ENCODE measurements at regions not wholly inside any gene's neighbourhood (a gene's known extent, or its start where the extent isn't known, plus 50 kb on each side); places are given as distances from the start of the nearest gene placed in this dataset.
A peak's percentile ranks its signal among the peaks of the same experiment; 100 is the strongest.
"Not testable (repeated sequence)": the region's sequence is repeated elsewhere in the genome, so short reads cannot be mapped to it uniquely, and the experiment has no call there.

DNA sequence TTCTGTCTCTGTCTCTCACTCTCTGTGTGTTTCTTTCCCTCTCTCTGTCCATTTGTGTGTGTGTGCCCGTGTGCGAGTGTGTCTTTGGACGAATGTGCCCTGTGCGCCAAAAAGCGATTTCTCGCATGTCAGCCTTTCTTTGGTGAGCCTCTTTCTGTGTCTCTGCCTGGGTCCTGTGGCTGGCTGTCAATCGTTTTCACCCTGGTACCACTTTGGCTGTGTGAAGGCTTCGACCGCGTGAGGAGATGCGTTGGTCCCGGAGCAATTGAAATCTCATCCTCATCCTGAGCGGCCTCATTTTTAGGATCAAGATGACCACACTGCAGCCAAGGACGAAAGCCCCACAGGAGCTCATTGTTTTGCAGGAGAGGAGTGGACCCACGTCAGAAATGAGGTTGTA, 288.9 kb upstream of the ZNF337 start:
- DNase-seq = no peak

DNA sequence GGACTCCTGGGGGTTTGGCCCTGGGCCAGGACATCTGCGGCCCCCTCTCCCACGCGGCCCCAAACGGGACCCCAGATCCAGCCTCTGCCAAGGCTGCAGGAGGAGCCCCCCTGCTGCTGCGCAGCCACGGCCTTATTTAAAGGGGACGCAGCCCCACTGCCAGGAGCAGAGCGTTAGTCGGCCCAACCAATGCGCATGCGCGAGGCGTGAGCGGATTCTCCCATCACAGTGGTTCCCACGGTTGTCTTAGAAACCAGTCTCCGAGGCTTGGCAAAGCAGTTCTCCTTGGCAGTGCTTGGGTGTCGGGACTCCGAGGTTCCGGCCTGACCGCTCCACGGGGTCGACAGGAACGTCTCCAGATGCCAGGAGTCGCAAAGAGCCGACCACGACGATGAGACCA, 288.3 kb upstream of the ZNF337 start:
- DNase-seq = no peak

DNA sequence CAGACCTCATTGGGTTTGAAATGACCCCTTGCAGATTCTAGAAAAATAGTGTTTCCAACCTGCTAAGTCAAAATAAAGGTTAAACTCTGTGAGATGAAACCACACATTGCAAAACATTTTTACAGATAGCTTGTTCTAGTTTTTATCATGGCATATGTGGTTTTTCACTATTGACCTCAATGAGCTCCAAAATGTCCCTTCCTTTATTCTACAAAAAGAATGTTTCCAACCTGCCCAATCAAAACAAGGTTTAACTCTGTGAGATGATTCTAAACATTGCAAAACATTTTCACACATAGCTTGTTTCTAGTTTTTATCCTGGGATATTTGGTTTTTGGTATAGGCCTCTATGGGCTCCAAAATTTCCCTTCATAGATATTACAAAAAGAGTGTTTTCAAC, 286.0 kb upstream of the ZNF337 start:
- not testable (repeated sequence) for DNase-seq

DNA sequence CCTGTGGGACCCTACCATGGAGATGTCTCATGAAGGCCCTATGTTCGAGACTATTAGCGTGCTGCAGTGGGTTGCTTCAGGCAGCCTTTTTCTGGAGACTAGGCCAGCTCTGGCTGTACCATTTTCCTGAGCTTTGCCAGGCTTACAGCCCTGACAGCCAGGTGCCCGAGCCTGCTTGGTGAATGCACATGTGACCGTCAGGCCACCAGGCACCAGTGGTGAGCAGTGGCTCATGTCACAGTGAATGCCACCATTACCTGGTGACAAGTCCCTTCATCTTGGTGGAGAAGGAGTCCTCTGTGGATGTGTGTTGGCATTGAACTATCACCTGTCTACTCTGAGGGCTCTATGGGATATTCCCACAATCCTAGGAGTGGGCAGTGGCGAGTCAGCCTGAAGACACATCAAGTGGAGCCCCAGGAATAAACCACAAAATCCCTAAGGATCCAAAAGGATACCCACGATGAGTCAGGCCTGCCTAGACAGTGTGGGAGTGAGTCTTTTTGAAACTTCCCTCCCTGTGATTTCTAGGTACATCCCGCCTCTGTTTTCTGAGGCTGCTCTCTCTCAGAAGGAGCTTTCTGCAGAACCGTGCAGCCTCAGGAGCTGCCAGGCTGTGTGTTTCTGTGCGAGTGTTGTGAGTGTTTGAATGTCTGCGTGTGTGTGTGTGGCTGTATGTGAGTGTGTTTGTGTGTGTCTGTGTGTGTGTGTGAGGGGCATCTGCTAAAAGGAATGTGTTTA, 282.0 kb upstream of the ZNF337 start:
- not testable (repeated sequence) for DNase-seq

DNA sequence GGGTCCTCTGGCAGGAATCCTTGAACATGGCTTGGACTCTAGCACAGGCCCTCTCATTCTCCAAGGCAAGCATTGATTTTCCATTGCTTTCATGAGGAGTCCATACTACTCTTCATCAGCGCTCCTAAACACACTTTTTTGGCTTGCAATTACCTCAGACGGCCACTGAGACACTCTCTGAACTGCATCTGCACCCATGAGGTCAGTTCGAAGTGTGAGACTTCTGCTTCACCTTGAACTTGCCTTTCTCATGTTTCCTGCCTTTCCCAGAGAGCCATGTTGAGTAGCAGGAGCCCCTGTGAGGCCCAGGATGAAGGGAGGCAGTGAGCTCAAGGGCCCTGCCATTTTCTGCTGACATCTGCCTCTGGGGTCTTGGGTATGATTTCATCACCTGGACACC, 279.2 kb upstream of the ZNF337 start:
- DNase-seq = not testable (repeated sequence)

DNA sequence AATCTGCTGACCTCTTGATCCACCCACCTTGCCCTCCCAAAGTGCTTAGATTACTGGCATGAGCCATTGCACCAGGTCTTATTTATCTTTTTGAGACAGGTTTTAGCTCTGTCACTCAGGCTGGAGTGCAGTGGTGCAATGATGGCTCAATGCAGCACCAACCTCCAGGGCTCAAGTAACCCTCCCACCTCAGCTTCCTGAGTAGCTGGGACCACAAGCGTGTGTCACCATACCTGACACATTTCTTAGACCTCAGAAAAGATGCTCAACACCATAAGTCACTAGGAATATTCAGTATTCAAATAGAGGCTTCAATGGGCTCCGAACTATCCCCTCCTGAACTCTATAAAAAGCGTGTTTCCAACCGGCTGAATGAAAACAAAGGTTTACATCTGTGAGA, 268.6 kb upstream of the ZNF337 start:
- DNase-seq = not testable (repeated sequence)

DNA sequence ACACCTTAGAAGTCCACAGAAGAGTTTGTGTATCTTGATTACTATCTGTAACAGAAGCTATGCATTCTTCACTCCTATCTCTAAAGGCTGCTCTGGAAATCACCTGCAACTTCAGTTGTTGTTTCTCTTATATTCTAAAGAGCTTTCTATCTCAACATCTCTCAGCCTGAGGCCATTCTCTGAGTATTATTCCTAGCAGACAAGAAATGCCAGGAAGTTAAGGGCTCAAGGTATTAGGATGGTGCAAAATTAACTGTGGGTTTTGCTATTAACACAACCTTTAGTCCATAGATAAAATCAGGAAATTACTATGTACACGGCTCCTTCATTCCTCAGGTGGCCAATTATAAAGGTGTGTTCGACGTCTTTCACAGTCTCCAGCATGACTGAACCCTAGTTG, 257.2 kb upstream of the ZNF337 start:
- DNase-seq = not testable (repeated sequence)

DNA sequence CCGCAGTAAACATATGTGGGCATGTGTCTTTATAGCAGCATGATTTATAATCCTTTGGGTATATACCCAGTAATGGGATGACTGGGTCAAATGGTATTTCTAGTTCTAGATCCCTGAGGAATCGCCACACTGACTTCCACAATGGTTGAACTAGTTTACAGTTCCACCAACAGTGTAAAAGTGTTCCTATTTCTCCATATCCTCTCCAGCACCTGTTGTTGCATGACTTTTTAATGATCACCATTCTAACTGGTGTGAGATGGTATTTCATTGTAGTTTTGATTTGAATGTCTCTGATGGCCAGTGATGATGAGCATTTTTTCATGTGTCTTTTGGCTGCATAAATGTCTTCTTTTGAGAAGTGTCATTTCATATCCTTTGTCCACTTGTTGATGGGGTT, 238.6 kb upstream of the ZNF337 start:
- DNase-seq = not testable (repeated sequence)

DNA sequence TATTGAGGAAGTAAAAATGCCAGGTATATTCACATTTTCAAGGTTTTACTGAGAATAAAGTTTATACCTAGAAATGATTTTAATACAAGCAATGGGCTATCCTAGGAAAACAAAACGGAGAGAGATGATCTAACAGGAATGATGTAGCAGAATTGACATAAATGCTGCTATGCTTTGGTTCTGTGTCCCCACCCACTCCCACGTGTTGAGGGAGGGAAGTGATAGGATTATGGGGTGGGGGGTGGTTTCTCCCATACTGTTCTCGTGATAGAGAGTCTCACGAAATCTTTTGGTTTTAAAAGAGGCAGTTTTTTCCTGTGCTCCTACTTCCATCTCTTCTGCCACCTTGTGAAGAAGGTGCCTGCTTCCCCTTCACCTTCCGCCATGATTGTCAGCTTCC, 236.2 kb upstream of the ZNF337 start:
- not testable (repeated sequence) for DNase-seq

DNA sequence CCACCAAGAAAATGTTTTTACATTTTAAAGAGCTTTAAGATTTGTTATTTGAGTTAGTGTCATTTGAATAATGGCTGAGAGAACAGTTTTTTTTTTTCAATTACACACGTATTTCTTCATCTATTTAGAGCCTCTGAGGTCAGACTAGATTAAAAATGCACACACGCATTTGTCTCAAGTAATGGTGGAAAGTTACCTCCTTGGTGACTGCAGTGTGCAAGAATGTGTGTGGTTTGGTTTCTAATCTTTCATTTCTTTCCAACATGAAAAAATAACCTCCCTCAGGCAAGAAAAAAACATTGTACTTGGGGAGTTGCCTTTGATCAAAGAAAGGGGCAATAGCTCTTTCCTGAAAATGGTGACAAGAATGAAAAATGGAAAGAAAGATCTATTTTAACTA, 235.5 kb upstream of the ZNF337 start:
- not testable (repeated sequence) for DNase-seq

DNA sequence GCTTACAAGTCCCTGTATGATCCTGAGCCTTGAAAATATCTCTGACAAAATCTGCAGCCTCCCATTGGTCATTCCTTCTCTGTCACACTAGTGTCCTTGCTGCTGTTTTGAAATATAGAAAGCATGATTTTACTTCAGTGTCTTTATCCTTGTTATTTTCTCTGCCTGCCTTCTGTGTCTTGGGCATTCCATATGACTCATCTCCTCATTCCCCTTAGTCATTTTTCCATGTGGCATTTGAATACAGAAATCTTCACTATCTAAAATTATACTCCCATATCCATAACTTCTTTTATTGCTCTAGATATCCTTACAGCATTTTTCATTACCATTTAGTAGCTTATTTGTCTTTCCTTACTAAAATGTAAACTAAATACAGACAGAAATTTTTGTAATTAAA, 205.7 kb upstream of the ZNF337 start:
- not testable (repeated sequence) for DNase-seq

DNA sequence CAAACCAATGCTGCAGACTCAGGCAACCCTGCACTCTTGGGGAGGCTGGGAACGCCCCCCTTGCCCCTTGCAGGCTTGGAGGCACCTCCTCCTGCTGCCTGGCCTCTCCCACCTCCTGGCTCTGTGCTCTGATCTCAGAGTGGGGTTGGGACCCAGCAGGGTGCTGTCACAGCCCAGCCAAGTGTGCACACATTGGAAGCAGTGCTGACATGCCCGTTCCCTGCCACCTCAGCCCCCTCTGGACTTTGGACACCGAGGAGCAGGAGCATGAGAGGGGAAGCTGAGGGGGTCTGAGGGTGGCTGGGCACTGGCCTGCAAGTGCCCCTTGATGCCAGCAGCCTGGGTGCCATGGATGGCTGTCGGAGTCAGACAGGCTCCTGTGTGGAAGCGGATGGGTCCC, 202.0 kb upstream of the ZNF337 start:
- not testable (repeated sequence) for DNase-seq

DNA sequence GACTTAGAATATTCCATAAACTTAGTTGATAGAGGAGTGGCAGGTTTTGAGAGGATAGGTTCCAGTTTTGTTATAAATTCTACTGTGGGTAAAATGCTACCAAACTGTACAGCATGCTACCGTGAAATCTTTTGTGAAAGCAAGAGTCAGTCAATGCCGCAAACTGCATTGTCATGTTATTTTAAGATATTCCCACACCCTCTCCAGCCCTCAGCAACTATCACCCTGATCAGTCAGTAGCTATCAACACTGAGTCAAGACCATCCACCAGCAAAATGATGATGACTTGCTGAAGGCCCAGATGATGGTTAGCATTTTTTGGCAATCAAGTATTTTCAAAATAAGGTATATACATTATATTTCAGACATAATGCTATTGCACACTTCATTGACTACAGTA, 182.4 kb upstream of the ZNF337 start:
- not testable (repeated sequence) for DNase-seq

DNA sequence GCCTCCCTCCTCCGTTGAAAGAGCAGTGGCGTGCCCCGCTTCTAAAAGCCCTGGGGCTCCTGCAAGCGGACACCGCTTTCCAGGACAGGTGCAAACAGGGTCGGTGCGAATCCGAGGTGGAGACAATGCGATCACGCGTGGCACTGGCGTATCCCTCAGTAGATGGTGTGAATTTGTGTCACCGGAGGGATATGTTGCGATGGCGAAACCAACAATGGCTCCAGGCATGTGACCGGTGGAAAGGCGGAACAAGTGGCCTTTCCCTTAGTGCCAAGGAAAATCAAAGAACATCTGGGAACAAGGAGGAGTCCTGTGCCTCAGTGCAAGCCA, 172.0 kb upstream of the ZNF337 start:
- not testable (repeated sequence) for DNase-seq

DNA sequence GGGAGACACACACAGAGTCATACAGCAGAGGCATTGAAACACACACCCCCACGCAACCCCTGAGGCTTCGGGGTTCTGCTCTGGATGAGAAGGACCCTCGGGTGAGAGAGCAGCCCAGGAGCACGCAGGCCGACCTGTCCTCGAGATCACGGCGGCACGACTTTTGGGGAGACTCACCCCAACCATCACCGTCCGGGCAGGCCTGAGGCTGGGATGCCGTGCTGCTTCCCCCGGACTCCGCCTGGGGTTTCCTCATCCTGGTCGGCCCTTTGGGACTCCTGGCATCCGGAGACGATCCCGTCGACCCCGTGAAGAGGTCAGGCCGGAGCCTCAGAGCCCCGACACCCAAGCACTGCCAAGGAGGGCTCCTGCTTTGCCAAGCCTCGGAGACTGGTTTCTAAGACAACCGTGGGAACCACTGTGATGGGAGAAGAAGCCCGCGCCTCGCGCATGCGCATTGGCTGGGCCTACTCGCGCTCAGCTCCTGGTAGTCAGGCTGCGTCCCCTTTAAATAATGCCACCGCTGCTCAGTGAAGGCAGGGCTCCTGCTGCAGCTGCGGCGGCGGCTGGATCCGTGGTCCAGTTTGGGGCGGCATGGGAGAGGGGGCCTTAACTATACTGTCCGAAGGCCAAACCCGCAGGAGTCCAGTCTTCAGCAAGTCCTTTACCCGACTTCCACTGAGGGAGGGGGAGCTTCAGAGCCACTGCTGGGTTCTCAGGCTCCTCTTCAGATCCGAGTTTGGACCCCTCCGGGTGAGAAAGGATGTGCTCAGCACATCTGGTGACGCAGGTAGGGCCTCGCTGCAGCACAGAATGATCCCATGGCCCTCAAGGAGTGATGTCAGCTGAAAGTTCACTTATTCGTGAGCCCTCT, 171.4 kb upstream of the ZNF337 start:
- DNase-seq = peak; percentile 24

DNA sequence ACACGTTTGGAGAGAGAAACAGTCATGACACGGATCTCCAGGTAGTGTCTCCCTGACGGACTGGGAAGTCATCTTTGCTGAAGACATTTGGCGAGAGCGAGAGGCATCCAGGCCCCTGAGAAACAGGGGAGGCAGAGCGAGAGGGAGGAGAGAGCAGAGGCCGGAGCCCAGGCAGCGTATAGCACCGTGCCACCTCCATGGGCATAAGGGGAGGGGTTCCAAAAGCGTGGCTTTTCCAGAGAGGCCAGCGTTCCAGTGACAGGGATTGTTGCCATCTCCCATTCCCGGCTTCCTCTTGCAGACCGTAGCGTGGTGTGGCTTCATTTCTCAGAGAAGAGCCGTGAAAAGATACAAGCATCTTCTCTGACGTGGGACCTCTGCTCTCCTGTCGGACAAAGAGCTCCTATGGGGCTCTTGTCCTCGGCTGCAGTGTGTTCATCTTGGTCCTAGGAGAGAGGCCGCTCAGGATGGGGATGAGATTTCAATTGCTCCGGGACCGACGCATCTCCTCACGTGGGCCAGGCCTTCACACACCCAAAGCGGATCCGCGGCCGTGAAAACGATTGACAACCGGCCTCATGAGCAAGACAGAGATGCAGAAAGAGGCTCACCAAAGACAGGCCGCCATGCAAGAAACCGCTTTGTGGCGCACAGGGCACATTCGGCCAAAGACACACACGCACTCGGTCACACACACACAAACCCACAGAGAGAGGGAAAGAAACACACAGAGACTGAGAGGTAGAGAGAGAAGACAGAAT, 170.5 kb upstream of the ZNF337 start:
- DNase-seq = not testable (repeated sequence)

DNA sequence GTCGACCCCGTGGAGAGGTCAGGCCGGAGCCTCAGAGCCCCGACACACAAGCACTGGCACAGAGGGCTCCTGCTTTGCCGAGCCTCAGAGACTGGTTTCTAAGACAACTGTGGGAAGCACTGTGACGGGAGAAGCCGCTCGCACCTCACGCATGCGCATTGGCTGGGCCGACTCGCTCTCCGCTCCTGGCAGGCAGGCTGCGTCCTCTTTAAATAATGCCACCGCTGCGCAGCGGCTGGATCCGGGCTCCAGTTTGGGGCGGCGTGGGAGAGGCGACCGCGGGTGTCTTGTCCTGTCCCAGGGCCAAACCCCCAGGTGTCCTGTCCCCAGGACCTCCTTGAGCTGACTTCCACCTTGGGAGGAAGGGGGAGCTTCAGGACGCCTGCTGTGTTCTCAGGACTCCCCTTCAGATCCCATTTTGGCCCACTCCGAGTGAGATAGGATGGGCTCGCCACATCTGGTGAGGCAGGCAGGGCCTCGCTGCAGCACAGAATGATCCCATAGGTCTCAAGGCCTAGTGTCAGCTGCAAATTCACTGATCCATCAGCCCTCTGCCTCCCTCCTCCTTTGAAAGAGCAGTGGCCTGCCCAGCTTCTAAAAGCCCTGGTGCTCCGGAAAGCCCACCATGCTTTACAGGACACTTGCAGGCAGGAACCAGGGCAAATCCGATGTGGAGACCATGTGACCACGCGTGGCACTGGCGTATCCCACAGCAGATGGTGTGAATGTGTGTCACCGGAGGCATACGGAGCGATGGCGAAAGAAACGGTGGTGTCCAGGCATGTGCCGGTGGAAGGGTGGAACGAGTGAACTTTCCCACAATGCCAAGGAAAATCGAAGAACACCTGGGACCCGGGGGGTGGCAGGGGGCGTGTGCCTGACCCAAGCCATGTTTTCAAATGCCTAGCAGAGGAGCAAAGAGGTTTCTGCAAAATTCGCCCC, 169.3 kb upstream of the ZNF337 start:
- peak; percentile 26 for DNase-seq

DNA sequence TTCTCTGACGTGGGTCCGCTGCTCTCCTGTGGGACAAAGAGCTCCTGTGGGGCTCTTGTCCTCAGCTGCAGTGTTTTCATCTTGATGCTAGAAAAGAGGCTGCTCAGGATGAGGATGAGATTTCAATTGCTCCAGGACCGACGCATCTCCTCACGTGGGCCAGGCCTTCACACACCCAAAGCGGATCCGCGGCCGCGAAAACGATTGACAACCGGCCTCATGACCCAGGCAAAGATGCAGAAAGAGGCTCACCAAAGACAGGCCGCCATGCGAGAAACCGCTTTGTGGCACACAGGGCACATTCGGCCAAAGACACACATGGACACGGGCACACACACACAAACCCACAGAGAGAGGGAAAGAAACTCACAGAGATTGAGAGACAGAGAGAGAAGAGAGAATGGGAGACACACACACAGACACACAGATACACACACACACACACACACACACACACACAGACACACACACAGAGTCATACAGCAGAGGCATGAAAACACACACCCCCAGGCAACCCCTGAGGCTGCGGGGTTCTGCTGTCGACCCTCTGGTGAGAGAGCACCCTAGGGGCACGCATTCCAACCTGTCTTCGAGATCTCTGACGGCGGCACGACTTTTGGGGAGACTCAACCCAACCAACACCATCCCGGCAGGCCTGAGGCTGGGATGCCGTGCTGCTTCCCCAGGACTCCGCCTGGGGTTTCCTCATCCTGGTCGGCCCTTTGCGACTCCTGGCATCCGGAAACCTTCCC, 168.5 kb upstream of the ZNF337 start:
- not testable (repeated sequence) for DNase-seq

DNA sequence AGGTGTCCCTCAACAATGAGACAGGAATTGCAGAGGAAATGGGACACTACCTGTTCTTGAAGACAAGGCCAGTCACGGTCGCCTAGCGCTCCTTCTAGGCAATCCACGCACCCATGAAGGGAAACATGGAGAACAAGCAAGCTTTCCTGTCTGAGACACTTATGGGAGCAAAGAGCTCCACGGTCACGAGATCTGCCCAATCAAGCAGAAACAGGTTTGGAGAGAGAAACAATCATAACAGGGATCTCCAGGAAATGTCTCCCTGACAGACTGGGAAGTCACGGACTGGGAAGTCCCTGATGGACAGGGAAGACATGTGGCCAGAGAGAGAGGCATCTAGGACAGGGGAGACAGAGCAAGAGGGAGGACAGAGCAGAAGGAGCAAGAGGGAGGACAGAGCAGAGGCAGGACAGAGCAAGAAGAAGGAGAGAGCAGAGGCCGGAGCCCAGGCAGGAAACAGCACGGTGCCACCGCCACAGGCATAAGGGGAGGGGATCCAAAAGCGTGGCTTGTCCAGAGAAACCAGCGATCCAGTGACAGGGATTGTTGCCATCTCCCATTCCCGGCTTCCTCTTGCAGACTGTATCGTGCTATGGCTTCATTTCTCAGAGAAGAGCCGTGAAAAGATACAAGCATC, 167.8 kb upstream of the ZNF337 start:
- DNase-seq = no peak

DNA sequence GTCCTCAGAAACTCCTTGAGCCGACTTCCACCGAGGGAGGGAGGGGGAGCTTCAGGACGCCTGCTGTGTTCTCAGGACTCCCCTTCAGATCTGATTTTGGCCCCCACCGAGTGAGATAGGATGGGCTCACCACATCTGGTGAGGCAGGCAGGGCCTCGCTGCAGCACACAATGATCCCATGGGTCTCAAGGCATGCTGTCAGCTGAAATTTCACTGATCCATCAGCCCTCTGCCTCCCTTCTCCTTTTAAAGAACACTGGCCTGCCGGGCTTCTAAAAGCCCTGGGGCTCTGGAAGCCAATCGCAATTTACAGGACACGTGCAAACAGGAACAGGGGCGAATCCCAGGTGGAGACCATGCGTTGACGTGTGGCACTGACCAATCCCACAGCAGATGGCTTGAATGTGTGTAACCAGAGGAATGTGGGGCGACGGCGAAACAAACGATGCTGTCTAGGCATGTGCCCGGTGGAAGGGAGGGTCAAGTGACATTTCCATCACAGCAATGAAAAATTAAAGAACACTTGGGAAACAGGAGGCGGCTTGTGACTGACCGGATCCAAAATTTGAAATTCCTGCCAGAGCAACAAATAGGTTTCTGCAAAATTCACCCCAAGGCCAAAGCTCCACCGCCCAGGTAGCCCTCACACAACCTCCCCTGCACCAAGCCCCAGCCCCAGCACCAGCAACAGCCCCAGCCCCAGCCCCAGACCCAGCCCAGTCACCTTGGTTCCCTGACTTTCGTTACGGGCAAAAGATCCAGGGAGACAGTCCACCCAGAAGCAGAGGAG, 167.1 kb upstream of the ZNF337 start:
- DNase-seq = no peak
